HCT116 (cell line): ENCODE measurements at regions not wholly inside any gene's neighbourhood (a gene's known extent, or its start where the extent isn't known, plus 50 kb on each side); places are given as distances from the start of the nearest gene placed in this dataset.

ENCODE experiments used
- ATAC-seq: fragments of 200-7000 bp; cut with Tn5 transposase; 2 replicates; pipeline ENCODE4 v1.9.1; 2020; ENCODE audit warnings: mild to moderate bottlenecking, moderate library complexity
- BruUV-seq: library from RNA; stranded (reverse); fragments of 400-500 nt; replicated peaks from 2 replicates; lab custom pipeline; 2021; lab: Mats Ljungman, UMichigan
- CTCF ChIA-PET: fragments of 300-600 bp; sonication (Branson Sonifier 250); formaldehyde crosslinking; loops from one replicate; lab custom pipeline; 2021; ENCODE audit warnings: antibody characterized with exemption; lab: Charles Lee
- POLR2A ChIA-PET: fragments of 300-600, 350-600 bp; sonication (Branson Sonifier 250); formaldehyde crosslinking; loops from one replicate; lab custom pipeline; 2021; ENCODE audit warnings: antibody characterized with exemption; lab: Charles Lee
- RAD21 ChIA-PET, 2 experiments: fragments of 300-600 bp; sonication (Branson Sonifier 250); formaldehyde crosslinking; loops; one replicate each; lab custom pipeline; 2023; ENCODE audit warnings: low total read pairs in 2 of 2; ENCODE audit not compliant: uncharacterized antibody in 2 of 2, unreplicated experiment in 2 of 2, low non-redundant PET in 1 of 2; lab: Charles Lee
- DNase-seq: peaks from one replicate; pipeline ENCODE4 v3.0.0-alpha.2; 2010; ENCODE audit warnings: low read depth, low spot score
- H2AFZ ChIP-seq: fragments of 200-600 bp; shearing (Covaris generic), sonication (generic); 2 replicates; pipeline ENCODE4 v1.6.1; 2017; ENCODE audit warnings: low read depth, mixed run types, mixed read lengths, antibody characterized with exemption, low read length; ENCODE audit not compliant: poor library complexity, severe bottlenecking
- H3K27ac ChIP-seq: 2 replicates; pipeline ENCODE4 v1.5.1; 2012; ENCODE audit warnings: low read depth, low read length
- H3K27me3 ChIP-seq: fragments of 200-600 bp; sonication (generic); 2 replicates; pipeline ENCODE4 v1.6.1; 2016; ENCODE audit warnings: mixed run types, low read length, mixed read lengths; ENCODE audit not compliant: insufficient read depth
- H3K36me3 ChIP-seq, 2 experiments: fragments of 200-500 bp in 1 of 2; fragments of 200-600 bp in 1 of 2; sonication (Bioruptor generic) in 1 of 2; sonication (generic) in 1 of 2; 2 replicates each; pipeline versions ENCODE4 v1.5.1 to v1.6.1; 2014 to 2016; ENCODE audit warnings: low read length in 2 of 2, inconsistent platforms in 1 of 2, mixed read lengths in 1 of 2, mixed run types in 1 of 2; ENCODE audit not compliant: insufficient read depth in 2 of 2, control insufficient read depth in 1 of 2
- H3K4me1 ChIP-seq, 2 experiments: fragments of 200-600 bp in 1 of 2; sonication (generic) in 1 of 2; 2 replicates each; pipeline versions ENCODE4 v1.5.1 to v1.6.1; 2012 to 2017; ENCODE audit warnings: low read length in 2 of 2, inconsistent platforms in 1 of 2, mild to moderate bottlenecking in 1 of 2, mixed read lengths in 1 of 2, mixed run types in 1 of 2, moderate library complexity in 1 of 2; ENCODE audit not compliant: insufficient read depth in 2 of 2, control insufficient read depth in 1 of 2
- H3K4me2 ChIP-seq: fragments of 200-600 bp; sonication (generic); 2 replicates; pipeline ENCODE4 v1.6.1; 2017; ENCODE audit warnings: mixed run types, low read length, mixed read lengths
- H3K4me3 ChIP-seq, 2 experiments: fragments of 200-600 bp in 1 of 2; sonication (generic) in 1 of 2; replicated peaks in 1 of 2; 2 replicates each; pipeline ENCODE4 v1.5.1; 2011 to 2016; ENCODE audit warnings: low read length in 2 of 2, control low read depth in 1 of 2, low read depth in 1 of 2, mild to moderate bottlenecking in 1 of 2, mixed read lengths in 1 of 2, mixed run types in 1 of 2
- H3K79me2 ChIP-seq: fragments of 200-600 bp; sonication (generic); 2 replicates; pipeline ENCODE4 v1.6.1; 2017; ENCODE audit warnings: mild to moderate bottlenecking, mixed run types, low read length, moderate library complexity, mixed read lengths; ENCODE audit not compliant: insufficient read depth
- H3K9ac ChIP-seq: fragments of 200-600 bp; sonication (generic); 2 replicates; pipeline ENCODE4 v1.6.1; 2016; ENCODE audit warnings: low read length, mixed read lengths
- H3K9me2 ChIP-seq: fragments of 200-600 bp; sonication (generic), shearing (Covaris generic); 2 replicates; pipeline ENCODE4 v1.6.1; 2017; ENCODE audit warnings: mixed run types, mild to moderate bottlenecking, moderate library complexity; ENCODE audit not compliant: insufficient read depth
- H3K9me3 ChIP-seq, 2 experiments: fragments of 200-500 bp in 1 of 2; fragments of 200-600 bp in 1 of 2; sonication (Bioruptor generic) in 1 of 2; sonication (generic) in 1 of 2; 2 replicates each; pipeline ENCODE4 v1.6.1; 2014 to 2017; ENCODE audit warnings: low read length in 2 of 2, mixed read lengths in 2 of 2, inconsistent platforms in 1 of 2, low read depth in 1 of 2, mild to moderate bottlenecking in 1 of 2, mixed run types in 1 of 2, moderate library complexity in 1 of 2; ENCODE audit not compliant: control insufficient read depth in 1 of 2, insufficient read depth in 1 of 2
- H4K20me1 ChIP-seq: fragments of 200-600 bp; sonication (generic), shearing (Covaris generic); 2 replicates; pipeline ENCODE4 v1.6.1; 2017; ENCODE audit warnings: mixed run types, mild to moderate bottlenecking, moderate library complexity; ENCODE audit not compliant: insufficient read depth
- CEBPB ChIP-seq: IDR thresholded peaks from 2 replicates; pipeline ENCODE4 v1.6.1; 2012; ENCODE audit warnings: low read depth
- EGR1 ChIP-seq: IDR thresholded peaks from 2 replicates; pipeline ENCODE4 v1.6.1; 2012; ENCODE audit warnings: low read depth
- FOSL1 ChIP-seq: IDR thresholded peaks from 2 replicates; pipeline ENCODE4 v1.6.1; 2012; ENCODE audit warnings: low read depth
- TCF7L2 ChIP-seq: IDR thresholded peaks from 2 replicates; pipeline ENCODE4 v1.7.0; 2011; ENCODE audit warnings: borderline replicate concordance, inconsistent platforms; ENCODE audit not compliant: insufficient read depth, insufficient read length; ENCODE audit errors: extremely low read depth
- ZNF274 ChIP-seq: fragments of 200-500 bp; sonication (Bioruptor generic); IDR thresholded peaks from 2 replicates; pipeline ENCODE4 v1.6.1; 2014; ENCODE audit warnings: mild to moderate bottlenecking, low read depth, low read length, inconsistent platforms
- intact Hi-C: fragments of 100-400 bp; cut with micrococcal nuclease; formaldehyde crosslinking; loops from 2 replicates; pipeline ENCODE4 v1.10.0; 2022

DNA sequence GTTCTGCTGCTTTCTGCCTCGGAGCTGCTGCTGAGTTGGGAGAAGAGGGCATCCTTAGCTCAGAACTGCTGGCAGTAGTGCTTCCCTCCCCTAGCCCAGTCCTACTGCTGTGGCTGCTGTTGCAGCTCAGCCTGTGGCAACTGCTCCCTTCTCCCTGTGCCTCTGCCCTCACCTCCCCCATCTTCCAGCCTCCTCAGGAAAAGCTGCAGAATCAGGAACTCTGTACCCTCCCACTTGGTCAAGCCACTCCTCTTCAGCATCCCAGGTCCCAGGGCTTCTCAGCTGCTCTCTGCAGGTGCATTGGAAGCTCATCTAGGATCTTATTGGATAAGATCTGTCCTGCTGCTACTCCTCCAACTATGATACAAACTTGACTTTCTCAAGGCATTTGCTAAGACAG, 316.7 kb downstream of the BRINP2 start:
- peaks cover 14% of the 10 kb centered on the region; the same call in 1 of the 2 replicates for H3K27me3 ChIP-seq
- H3K9ac ChIP-seq = no peak overlapping the region
- H3K79me2 ChIP-seq = no peaks in the 10 kb centered on the region
- H3K9me3 ChIP-seq = no peaks in the 10 kb centered on the region
- ATAC-seq (no peak), DNase-seq (no peak)
- no peak overlapping the region for H3K27ac ChIP-seq
- CTCF ChIA-PET = no interaction called here
- H3K4me3 ChIP-seq = no peak overlapping the region
- RAD21 ChIA-PET = no interaction called here
- BruUV-seq = no TSS peak
- H3K36me3 ChIP-seq = no peaks in the 10 kb centered on the region
- no peaks in the 10 kb centered on the region for H3K4me1 ChIP-seq
- H4K20me1 ChIP-seq = no peaks in the 10 kb centered on the region
- POLR2A ChIA-PET = no interaction called here
- no peak overlapping the region for H2AFZ ChIP-seq
- no peak overlapping the region for H3K4me2 ChIP-seq
- intact Hi-C loops = no loop called here
- no peaks in the 10 kb centered on the region for H3K9me2 ChIP-seq
- TF ChIP-seq CEBPB (no peak), TCF7L2 (no peak), EGR1 (no peak)

- Histone ChIP-seq H4K20me1 (no peaks in the 10 kb centered on the region), H3K27ac (no peak overlapping the region), H3K4me3 (no peak overlapping the region), H3K36me3 (no peaks in the 10 kb centered on the region), H3K79me2 (no peaks in the 10 kb centered on the region), H3K9ac (no peak overlapping the region), H3K4me1 (no peaks in the 10 kb centered on the region), H3K27me3 (peaks cover 22% of the 10 kb centered on the region; the same call in 1 of the 2 replicates), H3K9me2 (no peaks in the 10 kb centered on the region), H3K9me3 (no peaks in the 10 kb centered on the region), H2AFZ (no peak overlapping the region), H3K4me2 (no peak overlapping the region)
- ChIA-PET CTCF (no interaction called here), RAD21 (no interaction called here), POLR2A (no interaction called here)
- intact Hi-C loops = no loop called here
- no peak for DNase-seq
- BruUV-seq = no TSS peak
- TF ChIP-seq FOSL1 (no peak), ZNF274 (no peak)
- ATAC-seq = no peak
Observed at GRCh38 chr1:177480741-177481305, 310.1 kb downstream of the BRINP2 start.
